ENCODE measurements at regions not wholly inside any gene's neighbourhood (a gene's known extent, or its start where the extent isn't known, plus 50 kb on each side); places are given as distances from the start of the nearest gene placed in this dataset.

- no peak for DNase-seq
- no peak overlapping the region for H3K23ac ChIP-seq (ENCODE audit: insufficient read length, low read depth, low read length)
- no peak overlapping the region for H2AK5ac ChIP-seq (ENCODE audit: insufficient read length, low read length)
- H3K27me3 ChIP-seq (ENCODE audit: insufficient read depth, low read length) = no peaks in the 10 kb centered on the region
- no peak overlapping the region for H3K18ac ChIP-seq (ENCODE audit: insufficient read length, low read depth, low read length)
- no peak overlapping the region for H3K14ac ChIP-seq (ENCODE audit: insufficient read depth, low read length)
- H2AFZ ChIP-seq (ENCODE audit: low read length) = no peak overlapping the region
- no peak overlapping the region for H3K27ac ChIP-seq (ENCODE audit: insufficient read length, low read depth, low read length)
- no peak overlapping the region for H2BK15ac ChIP-seq (ENCODE audit: low read depth, low read length)
- H3K27me3 Mint-ChIP-seq (ENCODE audit: low read depth) = no peaks in the 10 kb centered on the region
- no peak overlapping the region for H3K56ac ChIP-seq (ENCODE audit: insufficient read length, low read depth, low read length)
- peaks cover 39 to 51% of the 10 kb centered on the region in 2 experiments for H3K4me1 Mint-ChIP-seq
- TF ChIP-seq CTCF (conservative IDR thresholded peaks at IDR 0.05) = no peak
- no peak overlapping the region for H4K5ac ChIP-seq (ENCODE audit: insufficient read length, low read depth, low read length)
- no peak overlapping the region for H3K4ac ChIP-seq (ENCODE audit: low read depth, low read length)
- no peak overlapping the region for H2BK12ac ChIP-seq (ENCODE audit: insufficient read length, low read depth, low read length)
- no peak overlapping the region for H4K8ac ChIP-seq (replicated peaks; ENCODE audit: insufficient read length, low read depth, low read length)
- peaks cover 0 to 2% of the 10 kb centered on the region in 2 experiments; a peak in 2 of 5 replicates for H3K9me3 Mint-ChIP-seq
- no peak overlapping the region for H2BK120ac ChIP-seq (ENCODE audit: low read depth, low read length, poor library complexity, severe bottlenecking)
- no peaks in the 10 kb centered on the region for H3K23me2 ChIP-seq (ENCODE audit: insufficient read length, low read depth, low read length, poor library complexity, severe bottlenecking)
- H3K4me2 ChIP-seq (ENCODE audit: insufficient read depth, insufficient read length, low read length) = no peak overlapping the region
- no CpG with 5 or more reads among the region's 2 CpGs for WGBS (ENCODE audit: extremely low coverage, insufficient read length, low lambda C conversion rate)
- no peak overlapping the region for H3K27ac Mint-ChIP-seq
- H3K36me3 Mint-ChIP-seq (ENCODE audit: insufficient read depth in 1 of 3, low read depth in 3 of 3) = peaks cover 0 to 3% (median 2%) of the 10 kb centered on the region in 3 experiments; a peak in 3 of 7 replicates
- no peak overlapping the region for H2BK20ac ChIP-seq (ENCODE audit: low read depth, low read length, poor library complexity, severe bottlenecking)
- no peak overlapping the region for H3K9ac ChIP-seq (ENCODE audit: extremely low read depth, insufficient read length, low read length)
- H4K91ac ChIP-seq (ENCODE audit: insufficient read length, low read depth, low read length) = no peak overlapping the region
- no peak overlapping the region for H2BK5ac ChIP-seq (ENCODE audit: insufficient read length, low read length)
- H4K20me1 ChIP-seq (ENCODE audit: control insufficient read depth, insufficient read depth, insufficient read length) = no peaks in the 10 kb centered on the region
- no peaks in the 10 kb centered on the region for H3K79me2 ChIP-seq (ENCODE audit: insufficient read depth, low read length)
- H3T11ph ChIP-seq (ENCODE audit: low read length) = no peak overlapping the region
- peaks cover 2% of the 10 kb centered on the region; the same call in 1 of the 2 replicates for H3K4me1 ChIP-seq (ENCODE audit: insufficient read depth, low read length)
- H3K9me3 ChIP-seq (ENCODE audit: control insufficient read depth, low read depth, low read length) = no peaks in the 10 kb centered on the region
- H3K79me1 ChIP-seq (ENCODE audit: insufficient read depth, low read depth, low read length, poor library complexity, severe bottlenecking) = no peaks in the 10 kb centered on the region
- no peak overlapping the region for H3K4me3 Mint-ChIP-seq
These were observed 313.2 kb downstream of the HDGFL1 start for GRCh38 chr6:22882581-22882980.
